ENCODE measurements at regions not wholly inside any gene's neighbourhood (a gene's known extent, or its start where the extent isn't known, plus 50 kb on each side); places are given as distances from the start of the nearest gene placed in this dataset.

GRCh38 chrX:115940348-115940747 lies 230.2 kb upstream of the AGTR2 start:
- TF ChIP-seq RAD21 (IDR thresholded peaks at IDR 0.05; ENCODE audit: low read depth): no peak
- no peak for TF ChIP-seq TAF1 (IDR thresholded peaks at IDR 0.05; ENCODE audit: low read depth)
- TF ChIP-seq REST (IDR thresholded peaks at IDR 0.05; ENCODE audit: low read depth): no peak
- no peak for TF ChIP-seq YY1 (IDR thresholded peaks at IDR 0.05; ENCODE audit: low read depth)
- no peak for TF ChIP-seq EP300 (IDR thresholded peaks at IDR 0.05; ENCODE audit: borderline replicate concordance)
- TF ChIP-seq CEBPB (IDR thresholded peaks at IDR 0.05): no peak
- no peak for TF ChIP-seq TCF12 (IDR thresholded peaks at IDR 0.05; ENCODE audit: low read depth)
- no peak for TF ChIP-seq TEAD4 (IDR thresholded peaks at IDR 0.05)
- TF ChIP-seq CREB1 (IDR thresholded peaks at IDR 0.05; ENCODE audit: low read depth): no peak
- TF ChIP-seq MAX (IDR thresholded peaks at IDR 0.05): no peak
- no peak for TF ChIP-seq USF1 (IDR thresholded peaks at IDR 0.05)
